ENCODE measurements at regions not wholly inside any gene's neighbourhood (a gene's known extent, or its start where the extent isn't known, plus 50 kb on each side); places are given as distances from the start of the nearest gene placed in this dataset.

DNA sequence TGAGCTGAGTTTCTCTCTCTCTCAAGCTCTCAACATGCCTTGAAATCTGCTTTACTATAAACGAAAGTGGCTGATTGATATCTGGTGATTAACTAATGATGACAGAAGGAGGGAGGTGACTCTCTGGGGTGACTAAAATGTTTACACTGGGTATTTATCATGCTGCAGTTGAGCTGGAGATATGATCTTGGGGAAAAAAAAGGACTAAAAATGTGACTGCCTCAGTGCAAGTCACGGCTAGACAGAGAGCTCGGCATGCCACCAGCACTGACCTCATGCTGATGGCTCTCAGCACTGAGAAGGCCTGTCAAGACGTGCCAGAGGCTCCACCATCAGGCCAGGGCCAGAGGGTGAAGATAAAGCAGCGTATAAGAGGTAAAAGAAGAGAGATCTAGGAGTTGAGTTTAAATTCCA lies 103.1 kb upstream of the SPACA1 start:
- TF ChIP-seq CTCF (conservative IDR thresholded peaks at IDR 0.05 in 1 of 2, IDR thresholded peaks at IDR 0.05 in 1 of 2; ENCODE audit: low read depth in 1 of 2, low read length in 2 of 2): peak; percentile 17 to 25
- TF ChIP-seq EZH2 (IDR thresholded peaks at IDR 0.05; ENCODE audit: low read length, missing control alignments): no peak
